ELR (cell line): ENCODE measurements at regions not wholly inside any gene's neighbourhood (a gene's known extent, or its start where the extent isn't known, plus 50 kb on each side); places are given as distances from the start of the nearest gene placed in this dataset.
"Not testable (repeated sequence)": the region's sequence is repeated elsewhere in the genome, so short reads cannot be mapped to it uniquely, and the experiment has no call there.

ENCODE experiments used
- DNase-seq: peaks from one replicate; pipeline ENCODE4 v3.0.0-alpha.2; 2015; ENCODE audit warnings: low read depth

- DNase-seq = peak; percentile 4
Measured at GRCh38 chr5:116947691-116948528, 373.3 kb upstream of the SEMA6A start.

- not testable (repeated sequence) for DNase-seq
Measured at GRCh38 chr5:116945613-116946382, 371.2 kb upstream of the SEMA6A start.

GRCh38 chr5:116944183-116944582 is 369.6 kb upstream of the SEMA6A start:
- DNase-seq = no peak

GRCh38 chr5:116942622-116943021 is 368.0 kb upstream of the SEMA6A start:
- no peak for DNase-seq

GRCh38 chr5:116939641-116940040 is 365.0 kb upstream of the SEMA6A start:
- no peak for DNase-seq

GRCh38 chr5:116938488-116938887 is 363.9 kb upstream of the SEMA6A start:
- no peak for DNase-seq

GRCh38 chr5:116935561-116936162 is 361.0 kb upstream of the SEMA6A start:
- DNase-seq = no peak

GRCh38 chr5:116930616-116931015 is 356.0 kb upstream of the SEMA6A start:
- no peak for DNase-seq

GRCh38 chr5:116923344-116923743 is 348.7 kb upstream of the SEMA6A start:
- DNase-seq = no peak

- DNase-seq = no peak
Measured at GRCh38 chr5:116922532-116922931, 347.9 kb upstream of the SEMA6A start.

GRCh38 chr5:116914869-116915504 is 340.4 kb upstream of the SEMA6A start:
- no peak for DNase-seq

GRCh38 chr5:116912221-116912620 is 337.6 kb upstream of the SEMA6A start:
- DNase-seq = no peak

- no peak for DNase-seq
Measured at GRCh38 chr5:116911074-116911473, 336.5 kb upstream of the SEMA6A start.

GRCh38 chr5:116908537-116908936 is 333.9 kb upstream of the SEMA6A start:
- no peak for DNase-seq

- no peak for DNase-seq
Measured at GRCh38 chr5:116905885-116906284, 331.3 kb upstream of the SEMA6A start.

GRCh38 chr5:116900793-116901192 is 326.2 kb upstream of the SEMA6A start:
- DNase-seq = no peak

GRCh38 chr5:116898917-116899316 is 324.3 kb upstream of the SEMA6A start:
- DNase-seq = no peak

GRCh38 chr5:116897291-116897690 is 322.7 kb upstream of the SEMA6A start:
- DNase-seq = no peak

GRCh38 chr5:116896001-116896400 is 321.4 kb upstream of the SEMA6A start:
- DNase-seq = no peak

- DNase-seq = no peak
Measured at GRCh38 chr5:116892993-116893392, 318.4 kb upstream of the SEMA6A start.

GRCh38 chr5:116887104-116887503 is 312.5 kb upstream of the SEMA6A start:
- DNase-seq = no peak

GRCh38 chr5:116885825-116886224 is 311.2 kb upstream of the SEMA6A start:
- no peak for DNase-seq
